Endothelial cell of umbilical vein (primary cell): ENCODE measurements at regions not wholly inside any gene's neighbourhood (a gene's known extent, or its start where the extent isn't known, plus 50 kb on each side); places are given as distances from the start of the nearest gene placed in this dataset.

Experiments used
- CTCF ChIP-seq, 2 donors: IDR thresholded peaks; 1 replicate in 1 of 2; 2 replicates in 1 of 2; pipeline ENCODE4 v1.5.1; 2011; ENCODE audit warnings: low read length in 2 of 2, mild to moderate bottlenecking in 2 of 2, moderate library complexity in 2 of 2, control low read depth in 1 of 2, inconsistent platforms in 1 of 2, low read depth in 1 of 2; ENCODE audit not compliant: insufficient read depth in 1 of 2; ENCODE audit errors: extremely low read depth in 1 of 2
- EZH2 ChIP-seq: IDR thresholded peaks from 2 replicates; pipeline ENCODE4 v1.6.1; 2012; ENCODE audit warnings: borderline replicate concordance, low read depth, mild to moderate bottlenecking, moderate library complexity, low read length, inconsistent platforms; ENCODE audit not compliant: severe bottlenecking
- FOS ChIP-seq: IDR thresholded peaks from 2 replicates; pipeline ENCODE4 v1.6.1; 2011; ENCODE audit warnings: mild to moderate bottlenecking, low read length, moderate library complexity, borderline replicate concordance; ENCODE audit not compliant: insufficient read depth
- JUN ChIP-seq: IDR thresholded peaks from 2 replicates; pipeline ENCODE4 v1.6.1; 2011; ENCODE audit warnings: borderline replicate concordance, low read depth; ENCODE audit not compliant: insufficient read length, insufficient read depth
- MAX ChIP-seq: IDR thresholded peaks from 2 replicates; pipeline ENCODE4 v1.6.1; 2011; ENCODE audit not compliant: insufficient read depth, insufficient read length
- POLR2A ChIP-seq: IDR thresholded peaks from 2 replicates; pipeline ENCODE4 v1.6.1; 2012; ENCODE audit warnings: low read depth, mild to moderate bottlenecking, control low read depth, low read length
- POLR2AphosphoS5 ChIP-seq: IDR thresholded peaks from 2 replicates; pipeline ENCODE4 v1.6.1; 2012; ENCODE audit warnings: low read depth, mild to moderate bottlenecking, control low read depth, low read length, moderate library complexity; ENCODE audit not compliant: insufficient read depth

- TF ChIP-seq CTCF (IDR thresholded peaks at IDR 0.05; ENCODE audit: extremely low read depth in 1 of 2, insufficient read depth in 1 of 2, low read depth in 1 of 2, low read length in 2 of 2) (no peak), EZH2 (no peak), POLR2A (no peak), JUN (no peak), FOS (no peak), POLR2AphosphoS5 (no peak), MAX (no peak)
Measured at GRCh38 chr6:100220543-100220942, 226.5 kb upstream of the MCHR2 start.
